Nucleus accumbens (tissue), 56 donors: ENCODE measurements at regions not wholly inside any gene's neighbourhood (a gene's known extent, or its start where the extent isn't known, plus 50 kb on each side); places are given as distances from the start of the nearest gene placed in this dataset.
A peak's percentile ranks its signal among the peaks of the same experiment; 100 is the strongest.

Experiments used
- DNase-seq, 56 donors: peaks; one replicate each; lab custom pipeline; 2025; lab: John Stamatoyannopoulos, UW

DNA sequence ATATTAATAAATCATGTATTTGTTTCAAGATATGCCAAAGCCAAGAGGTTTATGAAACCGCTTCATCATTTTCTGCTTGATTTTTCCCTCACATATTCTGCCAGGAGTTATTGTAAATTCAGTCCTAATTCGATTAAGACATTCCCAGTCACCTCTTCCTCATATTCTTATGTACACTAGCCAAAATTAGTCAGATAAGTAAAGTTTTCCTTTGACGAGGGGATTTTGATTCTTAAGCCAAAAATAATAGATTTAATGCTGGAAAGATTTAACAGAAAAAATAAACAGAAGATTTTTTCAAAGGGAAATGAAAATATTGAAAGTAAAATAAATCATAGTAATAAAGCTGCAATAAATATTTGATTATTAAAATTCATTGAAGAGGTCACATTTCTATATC, 51.0 kb upstream of the VEGFC start:
- no peak for DNase-seq

DNA sequence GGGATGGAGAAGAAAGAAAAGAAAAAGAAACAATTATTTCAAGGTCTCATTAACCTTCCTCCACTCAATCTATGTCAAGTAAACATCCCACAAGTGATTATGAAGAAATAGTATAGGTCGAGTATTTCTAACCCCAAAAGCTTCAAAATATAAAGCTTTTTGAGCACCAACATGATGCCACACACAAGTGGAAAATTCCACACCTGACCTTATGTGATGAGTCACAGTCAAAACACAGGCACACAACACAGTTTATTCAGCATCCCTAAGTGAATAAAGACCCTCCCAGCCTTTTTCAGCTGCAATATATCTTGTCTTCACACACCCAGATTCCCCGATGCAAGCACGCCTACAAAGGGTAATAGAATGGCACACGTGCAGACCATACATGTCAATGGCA, 51.7 kb upstream of the VEGFC start:
- no peak for DNase-seq

DNA sequence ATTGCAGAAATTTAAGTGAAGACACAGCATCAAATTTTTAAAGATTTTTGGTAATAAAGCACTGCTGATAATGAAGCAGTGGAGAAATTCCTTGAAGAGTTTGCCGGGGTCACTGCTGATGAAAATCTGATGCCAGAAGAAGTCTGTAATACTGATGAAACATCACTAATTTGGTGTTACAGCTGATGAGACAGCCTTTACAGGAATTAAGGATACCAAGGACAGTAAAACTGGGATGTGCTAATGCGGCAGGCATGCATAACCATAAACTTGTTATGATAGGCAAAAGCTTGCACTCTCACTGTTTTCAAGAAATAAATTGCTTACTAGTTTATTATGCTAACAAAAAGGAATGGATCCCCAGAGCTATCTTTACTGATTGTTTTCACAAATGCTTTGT, 52.9 kb upstream of the VEGFC start:
- no peak for DNase-seq

DNA sequence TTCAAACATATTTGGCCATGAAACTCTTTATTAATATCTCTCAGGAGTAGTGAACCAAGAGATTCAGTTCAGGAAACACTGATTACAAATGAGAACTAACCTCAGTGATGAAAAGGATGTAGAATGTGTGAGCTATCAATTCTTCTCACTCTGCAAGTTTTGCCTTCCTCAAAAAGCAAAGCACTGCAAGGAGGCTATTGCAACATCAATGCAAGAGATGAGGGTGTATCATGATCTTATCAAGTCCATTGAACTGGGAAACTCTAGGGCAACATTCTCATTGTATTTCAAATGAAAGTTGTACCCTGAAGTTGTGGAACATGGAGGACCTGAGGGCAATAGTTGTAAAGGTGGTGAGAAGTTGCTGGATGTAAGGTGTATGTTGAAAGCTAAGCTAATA, 56.4 kb upstream of the VEGFC start:
- no peak for DNase-seq

DNA sequence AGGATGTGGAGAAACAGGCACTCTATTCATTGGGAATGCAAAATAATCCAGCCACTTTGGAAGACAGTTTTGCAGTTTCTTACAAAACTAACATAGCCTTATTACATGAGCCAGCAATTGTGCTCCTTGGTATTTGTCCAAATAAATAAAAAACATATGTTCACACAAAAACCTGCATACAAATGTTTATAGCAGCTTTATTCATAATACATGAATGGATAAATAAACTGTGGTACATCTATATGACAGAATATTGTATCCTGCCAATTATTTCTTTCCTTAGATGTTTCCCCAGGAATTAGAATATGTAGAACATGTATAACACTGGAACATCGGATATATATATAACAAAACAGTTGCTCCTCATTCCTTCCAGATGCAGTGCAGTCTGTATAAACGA, 57.7 kb upstream of the VEGFC start:
- DNase-seq, result no peak

DNA sequence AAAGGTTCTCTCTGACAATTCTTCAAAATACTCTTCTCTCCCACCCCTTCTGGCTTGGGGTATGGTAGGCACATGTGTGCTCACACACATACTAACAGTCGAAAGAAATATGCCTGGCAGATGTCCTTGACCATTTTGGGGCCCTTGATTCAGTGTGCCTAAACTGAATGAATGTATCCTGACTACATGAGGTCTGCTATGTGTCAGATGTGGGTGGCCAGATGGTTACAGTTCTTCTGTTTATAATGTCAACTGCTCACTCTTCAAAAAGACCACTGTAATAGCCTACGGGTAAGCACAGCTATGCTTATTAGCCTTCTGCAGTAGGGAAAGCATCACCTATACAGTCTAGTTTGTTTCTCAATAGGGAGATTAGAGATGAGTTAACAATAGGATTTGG, 63.7 kb upstream of the VEGFC start:
- no peak for DNase-seq

DNA sequence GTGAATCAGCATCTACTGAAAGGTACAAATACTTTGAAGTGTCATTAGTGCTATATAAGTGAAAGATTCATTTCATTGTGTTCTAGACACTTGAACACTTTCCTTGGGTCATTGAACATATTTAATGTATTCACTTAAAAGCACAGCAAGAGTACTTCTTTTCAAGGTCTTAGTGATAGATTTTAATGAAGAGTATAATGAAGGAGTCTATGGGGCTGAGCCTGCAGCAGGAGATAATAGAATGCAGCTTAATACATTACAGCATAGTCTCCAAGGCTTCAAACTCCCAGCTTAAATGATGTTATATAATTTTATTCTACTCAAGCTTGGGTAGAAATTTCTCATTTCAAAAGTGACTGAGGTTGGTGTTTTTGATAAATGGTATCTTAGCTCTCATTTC, 66.1 kb upstream of the VEGFC start:
- no peak for DNase-seq

DNA sequence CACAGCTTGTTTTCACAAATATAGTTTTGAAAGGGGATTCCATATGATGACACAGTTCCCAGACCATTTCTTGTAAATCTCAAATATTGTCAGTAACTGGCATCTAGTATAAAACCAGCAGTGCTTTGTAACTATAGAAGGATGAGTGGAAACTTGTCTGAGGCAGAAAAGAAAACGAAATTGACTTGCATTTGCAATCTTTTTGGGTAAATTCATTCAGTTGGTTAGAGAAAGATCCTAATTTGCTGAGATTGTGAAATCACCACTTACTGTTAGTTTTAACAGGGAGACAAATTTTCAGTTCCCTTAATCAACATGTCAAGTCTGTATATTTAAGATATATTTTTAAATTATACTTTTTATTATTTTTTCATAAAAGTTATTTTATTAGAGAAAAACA, 71.5 kb upstream of the VEGFC start:
- no peak for DNase-seq

DNA sequence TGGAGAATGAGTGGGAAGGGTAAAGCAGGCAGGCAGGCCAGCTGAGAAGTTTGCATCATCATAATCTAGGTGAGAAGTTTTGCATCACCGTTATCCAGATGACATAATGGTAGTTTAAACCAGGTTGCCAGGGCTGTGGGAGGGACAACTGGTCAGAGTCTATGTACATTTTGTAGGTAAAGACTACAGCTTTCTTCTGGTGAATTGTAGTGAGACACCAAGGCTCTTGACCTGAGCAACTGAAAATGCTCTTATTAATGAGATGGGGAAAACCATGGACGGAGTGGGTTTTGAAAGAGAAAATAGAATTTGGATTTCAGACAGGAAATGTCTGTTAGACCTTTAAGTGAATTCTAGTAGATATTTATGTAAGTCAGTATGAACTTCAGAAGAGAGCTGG, 76.0 kb upstream of the VEGFC start:
- DNase-seq, result no peak

DNA sequence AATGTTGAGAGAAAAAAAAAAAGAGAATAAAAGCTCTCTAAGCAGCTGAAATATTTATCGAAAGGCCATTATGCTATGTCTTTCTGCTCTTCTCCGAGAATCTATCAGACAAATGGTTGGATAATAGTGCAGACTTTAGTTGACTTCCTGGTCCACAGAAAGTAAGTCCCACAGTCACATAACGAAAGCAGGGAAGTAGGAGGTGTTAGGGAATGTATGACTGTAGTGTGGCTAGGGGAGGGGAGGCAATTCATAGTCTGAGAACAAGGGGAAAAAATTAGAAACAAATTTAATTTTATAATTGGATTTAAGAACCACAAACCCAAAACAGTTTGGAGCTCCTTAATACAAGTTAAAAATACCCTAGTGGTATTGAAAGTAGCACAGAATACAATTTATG, 79.7 kb upstream of the VEGFC start:
- no peak for DNase-seq

DNA sequence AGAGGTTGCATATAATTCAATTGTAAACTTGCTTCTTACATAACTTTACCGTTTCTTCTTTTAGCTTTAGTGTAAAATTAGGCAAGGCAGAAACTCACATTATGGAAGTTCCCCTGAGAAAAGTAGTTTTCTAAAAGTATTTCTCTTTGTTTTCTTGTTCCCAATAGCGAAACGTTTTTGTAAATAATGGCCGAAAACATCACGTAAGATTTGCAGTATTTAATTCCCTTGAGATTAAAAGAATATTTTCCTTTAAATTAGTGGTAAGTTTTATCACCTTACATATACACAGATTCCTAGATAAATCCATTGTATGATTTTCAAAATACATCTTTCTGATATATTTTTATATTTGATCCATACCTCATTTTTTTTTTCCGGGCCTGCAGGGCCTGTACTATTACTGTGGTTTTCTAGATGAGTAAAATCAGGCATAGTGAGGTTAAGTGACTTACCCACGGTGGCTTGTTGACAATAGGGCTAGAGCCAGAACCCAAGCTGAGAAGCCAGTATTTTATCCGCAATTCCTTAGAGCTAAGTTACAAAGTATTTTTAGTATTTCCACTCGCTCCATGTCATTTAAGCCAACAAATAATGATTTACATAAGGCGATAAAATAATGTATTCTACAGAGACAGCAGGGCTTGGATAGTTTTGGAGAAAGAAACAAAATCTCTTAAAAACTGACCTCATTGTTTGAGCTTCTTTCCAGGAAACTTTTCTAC, 82.2 kb upstream of the VEGFC start:
- no peak for DNase-seq

DNA sequence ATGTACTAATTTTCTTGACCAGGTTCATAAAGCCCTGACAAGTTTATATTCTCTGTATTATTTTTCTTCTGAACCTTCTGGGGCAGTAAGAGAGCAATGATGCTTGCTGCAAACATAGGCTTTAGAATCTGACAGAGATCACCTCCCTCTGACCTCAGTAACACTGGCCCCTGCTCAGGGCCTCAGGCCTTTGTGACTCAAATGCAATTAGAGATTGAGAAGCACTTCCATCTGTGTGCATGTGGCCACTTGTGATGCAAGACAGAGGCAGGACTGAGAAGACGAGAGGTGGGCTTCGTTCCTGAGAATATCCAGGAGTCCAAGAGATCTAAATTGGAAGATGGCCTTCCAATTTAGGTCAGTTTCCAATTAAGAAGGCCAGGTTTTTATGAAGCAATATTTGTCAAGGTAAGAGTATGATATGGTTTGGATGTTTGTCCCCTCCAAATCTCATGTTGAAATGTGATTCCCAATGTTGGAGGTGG, 82.8 kb upstream of the VEGFC start:
- no peak for DNase-seq

DNA sequence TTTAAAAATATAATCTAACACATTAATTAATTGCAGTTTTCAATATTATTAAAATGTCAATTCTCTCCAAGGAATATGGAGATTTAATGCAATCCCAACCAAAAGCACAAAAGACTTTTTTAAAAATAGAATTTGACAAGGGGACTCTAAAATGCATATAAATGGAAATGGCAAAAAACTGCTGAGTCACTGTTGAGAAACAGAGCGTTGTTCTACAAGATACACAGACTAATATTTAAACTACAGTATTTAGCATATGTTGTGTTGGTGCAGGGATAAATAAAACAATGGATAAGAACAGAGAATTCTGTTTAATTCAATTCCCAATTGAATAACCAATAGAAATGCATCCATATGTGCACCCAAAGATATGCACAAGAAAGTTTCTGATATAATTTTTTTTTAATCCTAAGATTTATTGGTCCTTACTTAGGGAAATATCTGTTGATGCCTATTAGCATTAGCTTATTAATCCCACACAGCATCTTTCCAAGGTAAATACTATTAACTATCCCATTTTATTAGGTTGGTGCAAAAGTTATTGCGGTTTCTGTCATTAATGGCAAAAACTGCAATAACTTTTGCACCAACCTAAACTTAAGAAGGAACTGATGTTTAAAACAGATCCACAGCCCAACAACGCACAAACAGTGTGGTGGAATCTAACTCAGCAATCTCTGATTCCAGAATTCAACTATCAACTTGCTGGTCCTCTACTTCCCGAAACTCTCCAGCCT, 86.8 kb upstream of the VEGFC start:
- no peak for DNase-seq

DNA sequence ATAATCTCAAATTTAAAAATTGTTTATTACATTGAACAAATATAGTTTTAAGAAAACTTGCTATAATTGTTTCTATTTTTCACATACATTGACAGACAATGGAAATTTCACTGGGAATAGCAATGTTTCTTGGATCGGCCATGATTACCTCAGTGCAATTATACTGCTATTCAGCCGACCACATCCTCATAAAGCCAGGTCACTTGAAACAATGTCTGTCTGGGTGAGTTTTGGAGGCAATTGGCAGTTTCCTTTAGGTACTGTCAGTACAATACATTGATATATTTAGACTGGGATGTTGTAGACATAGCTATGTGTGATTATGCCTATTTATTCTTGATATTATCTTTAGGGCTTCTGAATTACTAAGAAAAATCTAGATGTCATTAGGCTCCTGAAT, 89.5 kb upstream of the VEGFC start:
- no peak for DNase-seq

DNA sequence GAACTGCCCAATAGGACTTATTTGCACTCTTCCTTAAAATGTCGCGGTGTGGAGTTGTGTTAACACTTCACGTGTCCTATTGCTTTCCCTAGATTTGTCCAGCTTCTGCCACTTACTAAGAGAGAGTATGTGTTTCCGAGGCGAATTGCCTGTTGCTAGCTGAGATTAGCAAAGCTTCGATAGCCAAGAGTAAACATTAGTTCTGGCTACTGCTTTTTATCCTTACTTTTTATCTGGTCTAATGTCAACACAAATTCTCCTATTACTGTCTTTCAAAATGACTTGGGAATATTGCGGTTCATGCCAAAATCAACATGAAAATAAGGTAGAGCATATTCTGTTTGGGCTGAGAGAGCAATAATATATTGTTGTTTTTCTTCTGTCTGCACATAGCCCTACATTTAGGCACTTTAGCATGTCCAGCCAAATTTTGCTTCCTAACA, 90.4 kb upstream of the VEGFC start:
- DNase-seq, result no peak

DNA sequence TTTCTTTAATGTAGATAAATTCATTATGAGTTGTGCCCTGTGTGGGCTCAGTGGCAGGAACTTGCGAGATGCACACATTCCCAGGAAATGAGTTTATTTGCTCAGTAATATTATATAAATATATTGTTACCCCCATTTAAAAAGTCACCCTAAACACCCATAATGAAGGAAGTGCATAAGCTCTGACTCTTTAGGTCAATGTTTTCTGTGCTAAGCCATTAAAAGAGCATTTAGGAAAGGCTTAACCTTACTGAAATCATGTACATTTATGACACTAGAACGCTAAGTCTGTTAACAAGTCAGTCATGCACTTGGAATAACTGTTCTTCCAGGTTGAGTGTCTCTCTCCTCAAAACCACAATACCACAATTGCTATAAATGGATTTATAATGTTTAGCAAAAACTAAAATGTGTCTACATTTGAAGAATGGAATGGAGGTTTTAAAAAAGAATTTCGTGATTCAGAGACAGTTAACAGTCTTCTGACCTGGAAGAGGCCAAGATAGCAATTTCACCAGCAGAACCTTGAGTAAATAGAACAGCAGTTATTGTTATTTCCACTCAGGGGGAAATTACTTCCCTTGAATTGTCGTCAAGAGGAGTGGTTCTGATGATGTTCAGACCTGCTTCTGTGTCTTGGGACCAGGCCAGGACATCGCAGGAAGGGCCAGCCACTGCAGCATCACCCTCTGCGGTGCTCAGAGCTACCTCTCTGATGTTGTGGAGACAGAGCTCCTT, 91.1 kb upstream of the VEGFC start:
- DNase-seq, result no peak

DNA sequence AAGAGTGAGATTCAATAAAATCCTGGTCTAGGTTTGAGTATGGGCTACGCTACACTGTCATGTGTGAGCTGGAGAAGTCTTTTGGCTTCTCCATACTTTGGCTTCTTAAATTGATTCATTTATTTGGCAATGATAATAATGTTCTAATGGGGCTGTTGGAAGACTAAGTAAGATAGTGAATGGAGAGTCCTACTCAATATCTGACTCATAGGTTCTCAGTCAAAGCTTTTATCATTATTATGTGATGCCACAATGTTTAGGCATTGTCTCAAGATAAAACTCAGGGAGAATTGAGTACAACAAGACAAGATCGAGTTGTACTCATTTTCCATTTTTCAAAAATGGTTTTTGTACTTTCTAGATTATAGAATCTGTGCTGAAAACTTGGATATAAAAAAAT, 92.5 kb upstream of the VEGFC start:
- DNase-seq, result no peak

DNA sequence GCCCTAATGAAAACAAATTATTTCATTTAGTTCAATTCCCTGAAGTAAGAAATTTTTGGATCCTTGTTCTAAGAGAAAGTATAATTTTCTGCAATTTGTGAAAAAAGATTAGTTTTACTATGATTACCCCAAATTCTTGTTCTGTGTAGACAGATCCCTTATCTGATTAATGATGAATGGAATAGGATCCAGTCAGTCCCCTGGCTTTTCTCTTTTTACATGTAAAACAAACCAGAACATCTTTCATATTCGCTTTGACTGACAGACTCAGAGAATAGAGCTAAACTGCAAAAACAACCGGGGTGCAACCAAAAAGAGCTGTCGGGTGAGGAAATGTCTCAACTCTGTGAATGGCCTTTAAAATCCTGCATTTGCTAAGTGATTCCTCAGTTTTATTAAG, 93.4 kb upstream of the VEGFC start:
- DNase-seq, result no peak

DNA sequence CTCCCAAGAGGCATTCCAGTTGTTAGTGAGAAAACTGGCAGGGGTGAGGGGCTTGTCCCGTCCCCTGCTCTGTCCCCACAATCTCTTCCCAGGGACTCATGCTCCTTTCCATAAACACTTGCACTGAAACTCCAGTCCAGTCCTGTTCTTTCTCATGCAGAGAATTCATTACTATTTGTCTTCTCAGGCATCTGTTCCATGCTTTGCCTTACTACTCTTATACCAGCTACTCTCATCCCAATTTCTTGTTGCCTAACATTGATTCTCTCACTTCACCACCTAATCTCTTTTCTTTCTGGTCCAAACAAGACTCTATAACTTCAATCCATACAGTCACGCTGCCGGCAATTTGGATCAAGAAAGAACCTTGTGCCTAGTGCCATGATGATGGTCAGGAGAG, 97.1 kb upstream of the VEGFC start:
- DNase-seq, result no peak

DNA sequence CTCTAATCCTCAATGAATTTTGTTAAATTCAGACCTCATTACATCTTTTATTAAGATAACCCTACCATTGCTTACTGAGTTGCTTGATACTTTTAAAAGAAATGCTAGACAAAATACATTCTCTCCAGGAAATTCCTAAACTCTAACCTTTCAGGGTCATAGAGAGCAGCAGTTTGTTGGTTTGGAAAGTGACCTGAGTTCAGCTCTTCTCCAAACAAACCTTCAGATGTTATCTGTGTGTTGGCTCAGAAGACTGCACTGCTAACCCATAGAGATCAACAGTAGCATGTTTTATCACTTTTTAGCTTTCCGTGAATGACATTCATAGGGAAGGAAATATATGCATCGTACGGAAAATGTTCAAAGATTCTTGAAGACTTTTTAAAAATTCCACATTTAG, 101.8 kb upstream of the VEGFC start:
- no peak for DNase-seq

DNA sequence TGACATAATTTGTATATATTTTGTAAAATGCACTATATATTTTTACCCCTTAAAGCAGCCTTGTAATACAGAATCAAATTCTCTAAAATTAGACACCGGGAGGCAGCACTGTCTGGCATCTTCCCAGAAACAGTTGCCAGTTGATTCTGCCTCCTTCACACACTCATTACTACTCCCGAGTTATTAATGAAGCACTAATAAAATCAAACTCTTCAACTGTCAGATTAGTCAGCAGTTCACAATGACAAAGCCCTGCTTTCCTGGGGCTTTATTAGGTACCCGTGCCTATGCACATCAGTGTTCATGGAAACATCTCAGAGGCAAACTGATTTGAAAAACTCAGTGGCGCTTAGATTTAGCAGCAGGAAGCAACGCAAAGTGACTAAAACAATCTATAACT, 103.5 kb upstream of the VEGFC start:
- DNase-seq, result peak in 14 of 56 donors; percentile 0 to 54 (median 10)

DNA sequence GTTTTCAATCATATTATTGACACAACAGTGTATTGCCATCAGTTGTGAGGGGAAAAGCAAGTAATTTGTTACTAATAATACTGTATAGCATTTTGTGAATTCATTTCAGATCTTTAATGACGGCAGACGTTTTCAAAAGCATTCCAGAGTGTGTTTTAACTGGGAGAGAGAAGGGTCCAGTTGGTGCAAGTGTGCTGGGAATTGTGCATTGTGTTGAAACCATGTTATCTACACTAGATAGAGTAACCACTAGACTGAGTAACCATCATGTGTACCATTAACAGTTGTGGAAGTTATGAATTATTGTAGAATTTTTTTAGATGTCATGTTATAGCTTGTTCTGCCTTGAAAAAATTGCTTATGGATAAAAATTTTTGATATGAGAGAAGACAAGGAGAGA, 104.5 kb upstream of the VEGFC start:
- DNase-seq, result no peak
